HL-60 (cell line): ENCODE measurements at regions not wholly inside any gene's neighbourhood (a gene's known extent, or its start where the extent isn't known, plus 50 kb on each side); places are given as distances from the start of the nearest gene placed in this dataset.

Experiments used
- DNase-seq, 2 experiments: peaks; one replicate each; pipeline ENCODE4 v3.0.0-alpha.2; 2010 to 2020; ENCODE audit warnings: low read depth in 1 of 2, low spot score in 1 of 2
- H3K27ac ChIP-seq: fragments of 250-450 bp; sonication (Bioruptor Pico); replicated peaks from 2 replicates; pipeline ENCODE4 v1.5.1; 2020; ENCODE audit warnings: mild to moderate bottlenecking, moderate library complexity
- H3K27me3 ChIP-seq: fragments of 250-450 bp; sonication (Bioruptor Pico); 2 replicates; pipeline ENCODE4 v1.5.1; 2021; ENCODE audit warnings: mild to moderate bottlenecking, moderate library complexity; ENCODE audit not compliant: insufficient read depth, poor library complexity, severe bottlenecking
- H3K4me3 ChIP-seq: replicated peaks from 2 replicates; pipeline ENCODE4 v1.5.1; 2011; ENCODE audit warnings: mild to moderate bottlenecking, control low read depth, low read length; ENCODE audit not compliant: insufficient read depth
- CTCF ChIP-seq: IDR thresholded peaks from one replicate; pipeline ENCODE4 v1.5.1; 2011; ENCODE audit warnings: low read length, control low read depth, inconsistent platforms; ENCODE audit not compliant: insufficient read depth
- GABPA ChIP-seq: IDR thresholded peaks from 2 replicates; pipeline ENCODE4 v1.6.1; 2012; ENCODE audit warnings: low read depth
- POLR2AphosphoS5 ChIP-seq: IDR thresholded peaks from 2 replicates; pipeline ENCODE4 v1.6.1; 2012; ENCODE audit warnings: low read depth
- REST ChIP-seq: IDR thresholded peaks from 2 replicates; pipeline ENCODE4 v1.6.1; 2012; ENCODE audit warnings: low read depth; ENCODE audit not compliant: insufficient replicate concordance
- SPI1 ChIP-seq: IDR thresholded peaks from 2 replicates; pipeline ENCODE4 v1.6.1; 2012; ENCODE audit warnings: low read depth, mild to moderate bottlenecking, borderline replicate concordance

GRCh38 chr3:164221297-164221696 is 857.0 kb downstream of the SI start:
- Histone ChIP-seq H3K27me3 (no peaks in the 10 kb centered on the region), H3K27ac (no peak overlapping the region), H3K4me3 (no peak overlapping the region)
- no peak for DNase-seq
- TF ChIP-seq SPI1 (no peak), CTCF (no peak), REST (no peak), POLR2AphosphoS5 (no peak), GABPA (no peak)

- TF ChIP-seq GABPA (no peak), CTCF (no peak), REST (no peak), POLR2AphosphoS5 (no peak), SPI1 (no peak)
- no peak overlapping the region for H3K4me3 ChIP-seq
- no peak for DNase-seq
- no peak overlapping the region for H3K27ac ChIP-seq
- H3K27me3 ChIP-seq, result no peaks in the 10 kb centered on the region
These were observed 868.9 kb downstream of the SI start for GRCh38 chr3:164209363-164209762.

- Histone ChIP-seq H3K4me3 (no peak overlapping the region), H3K27ac (no peak overlapping the region), H3K27me3 (no peaks in the 10 kb centered on the region)
- TF ChIP-seq CTCF, result no peak
- TF ChIP-seq GABPA, result no peak
- TF ChIP-seq SPI1, result no peak
- TF ChIP-seq REST, result no peak
- TF ChIP-seq POLR2AphosphoS5, result no peak
- no peak for DNase-seq
These were observed 869.5 kb downstream of the SI start for GRCh38 chr3:164208821-164209220.
